Mammary epithelial cell (primary cell): ENCODE measurements at regions not wholly inside any gene's neighbourhood (a gene's known extent, or its start where the extent isn't known, plus 50 kb on each side); places are given as distances from the start of the nearest gene placed in this dataset.

ENCODE experiments used
- CTCF ChIP-seq, 2 donors: IDR thresholded peaks in 1 of 2; conservative IDR thresholded peaks in 1 of 2; 2 replicates each; pipeline ENCODE4 v1.5.1; 2011 to 2012; ENCODE audit warnings: inconsistent platforms in 2 of 2, low read length in 2 of 2, mild to moderate bottlenecking in 2 of 2, control low read depth in 1 of 2, low read depth in 1 of 2; ENCODE audit not compliant: insufficient read depth in 1 of 2; ENCODE audit errors: extremely low read depth in 1 of 2
- EZH2 ChIP-seq: IDR thresholded peaks from 2 replicates; pipeline ENCODE4 v1.6.1; 2012; ENCODE audit warnings: low read length, inconsistent platforms, borderline replicate concordance

GRCh38 chr18:59779979-59780378 is 82.8 kb upstream of the CCBE1 start:
- no peak for TF ChIP-seq CTCF (conservative IDR thresholded peaks at IDR 0.05 in 1 of 2, IDR thresholded peaks at IDR 0.05 in 1 of 2; ENCODE audit: extremely low read depth in 1 of 2, insufficient read depth in 1 of 2, low read depth in 1 of 2, low read length in 2 of 2)
- no peak for TF ChIP-seq EZH2
